Breast epithelium (tissue), 4 donors: ENCODE measurements at regions not wholly inside any gene's neighbourhood (a gene's known extent, or its start where the extent isn't known, plus 50 kb on each side); places are given as distances from the start of the nearest gene placed in this dataset.

Experiments
- DNase-seq, 2 donors: peaks; one replicate each; pipeline ENCODE4 v3.0.0-alpha.2; 2019; ENCODE audit warnings: low spot score in 2 of 2
- H3K27ac ChIP-seq, 2 donors: fragments of 200-600 bp; sonication (generic) in 1 of 2; one replicate each; pipeline ENCODE4 v1.5.1; 2016 to 2019; ENCODE audit warnings: mild to moderate bottlenecking in 1 of 2
- H3K27me3 ChIP-seq, 2 donors: fragments of 200-600 bp; sonication (generic) in 1 of 2; one replicate each; pipeline versions ENCODE4 v1.5.1 to v1.6.0; 2017 to 2019; ENCODE audit warnings: control low read depth in 1 of 2, mild to moderate bottlenecking in 1 of 2
- H3K36me3 ChIP-seq: fragments of 200-600 bp; one replicate; pipeline ENCODE4 v1.5.1; 2019
- H3K4me1 ChIP-seq, 2 donors: fragments of 200-600 bp; sonication (generic); one replicate each; pipeline ENCODE4 v1.5.1; 2016 to 2019; ENCODE audit warnings: control low read depth in 1 of 2
- H3K4me3 ChIP-seq, 3 donors: fragments of 200-600 bp; sonication (generic); 1 replicate in 2 of 3; 2 replicates in 1 of 3; pipeline ENCODE4 v1.5.1; 2016 to 2019; ENCODE audit warnings: mild to moderate bottlenecking in 3 of 3, moderate library complexity in 2 of 3
- H3K9me3 ChIP-seq, 2 donors: fragments of 200-600 bp; sonication (generic) in 1 of 2; one replicate each; pipeline ENCODE4 v1.5.1; 2016 to 2019; ENCODE audit warnings: control low read depth in 1 of 2
- POLR2A ChIP-seq: fragments of 450-650 bp; IDR thresholded peaks from one replicate; pipeline ENCODE4 v1.6.1; 2016; ENCODE audit warnings: antibody characterized with exemption, mild to moderate bottlenecking, moderate library complexity
- POLR2AphosphoS5 ChIP-seq, 3 donors: sonication (generic); formaldehyde crosslinking; IDR thresholded peaks; one replicate each; pipeline ENCODE4 v1.6.1; 2017; ENCODE audit warnings: antibody characterized with exemption in 3 of 3
- intact Hi-C: fragments of 100-400 bp; cut with DNase I; formaldehyde crosslinking; loops from one replicate; pipeline ENCODE4 v1.15.1; 2023; ENCODE audit warnings: low total_unique reads
- TF ChIP-seq, protein P1 (sequence below), 3 donors: fragments of 450-650 bp; IDR thresholded peaks; one replicate each; pipeline ENCODE4 v1.5.1; 2016 to 2017; ENCODE audit warnings: antibody characterized with exemption in 3 of 3, mild to moderate bottlenecking in 3 of 3, moderate library complexity in 3 of 3

DNA sequence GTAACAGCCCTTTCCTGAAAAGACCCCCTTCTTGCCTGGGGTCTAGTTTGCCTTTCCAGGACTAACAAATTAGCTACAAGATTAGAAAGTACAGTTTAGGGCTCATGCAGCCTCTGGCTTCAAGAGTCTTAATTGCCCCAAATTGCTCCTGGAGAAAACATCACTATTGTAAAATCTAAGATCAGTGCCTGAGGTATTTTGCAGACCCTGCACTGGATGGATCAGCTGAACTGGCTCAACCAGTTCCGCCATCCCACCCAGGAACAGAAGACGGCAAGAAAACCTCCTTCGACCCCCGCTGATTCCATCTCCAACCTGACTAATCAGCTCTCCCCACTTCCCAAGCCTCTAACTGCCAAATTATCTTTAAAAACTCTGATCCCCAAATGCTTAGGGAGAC lies 236.5 kb upstream of the KCNG1 start:
- DNase-seq: no peak
- intact Hi-C loops: no loop called here
- H3K36me3 ChIP-seq: no peaks in the 10 kb centered on the region
- H3K9me3 ChIP-seq: no peaks in the 10 kb centered on the region
- peak overlapping the region; percentile 8 to 21 for H3K27ac ChIP-seq
- no peak overlapping the region for H3K4me3 ChIP-seq
- TF ChIP-seq POLR2A: no peak
- H3K27me3 ChIP-seq: peaks cover 0 to 8% of the 10 kb centered on the region in 2 donors
- no peaks in the 10 kb centered on the region for H3K4me1 ChIP-seq

DNA sequence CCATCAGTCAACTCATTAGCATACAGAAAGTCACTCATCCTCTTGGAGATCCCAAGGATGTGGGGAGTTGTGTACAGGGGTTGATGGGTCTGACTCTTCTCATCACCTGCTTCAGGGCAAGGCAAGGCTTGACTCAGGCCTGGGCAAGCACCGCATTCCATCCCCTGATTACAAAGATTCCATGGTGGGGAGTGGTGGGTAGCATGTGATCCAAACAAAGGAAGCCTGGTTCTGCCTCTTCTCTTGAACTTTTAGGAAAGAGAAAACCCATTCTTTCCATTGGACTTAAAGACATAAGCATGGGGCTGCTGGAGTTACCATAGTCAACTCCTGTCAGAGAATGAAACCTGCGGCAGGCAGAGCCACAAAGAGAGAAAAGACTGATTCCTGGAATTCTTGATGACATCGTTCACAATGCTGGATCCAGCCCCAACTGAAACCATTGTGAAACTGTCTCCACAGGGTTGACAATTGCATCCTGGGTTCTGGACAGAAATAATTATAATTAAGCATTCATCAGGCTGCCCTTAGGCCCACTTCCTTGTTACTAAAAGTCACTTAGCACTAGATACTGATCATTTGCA lies 235.8 kb upstream of the KCNG1 start:
- Histone ChIP-seq H3K27ac (peak overlapping the region; percentile 8 to 21), H3K36me3 (no peaks in the 10 kb centered on the region), H3K4me3 (no peak overlapping the region), H3K9me3 (no peaks in the 10 kb centered on the region), H3K27me3 (peaks cover 0 to 16% of the 10 kb centered on the region in 2 donors), H3K4me1 (no peaks in the 10 kb centered on the region)
- peak in 1 of 2 donors; percentile 55 for DNase-seq
- intact Hi-C loops: no loop called here
- TF ChIP-seq, protein P1, sequence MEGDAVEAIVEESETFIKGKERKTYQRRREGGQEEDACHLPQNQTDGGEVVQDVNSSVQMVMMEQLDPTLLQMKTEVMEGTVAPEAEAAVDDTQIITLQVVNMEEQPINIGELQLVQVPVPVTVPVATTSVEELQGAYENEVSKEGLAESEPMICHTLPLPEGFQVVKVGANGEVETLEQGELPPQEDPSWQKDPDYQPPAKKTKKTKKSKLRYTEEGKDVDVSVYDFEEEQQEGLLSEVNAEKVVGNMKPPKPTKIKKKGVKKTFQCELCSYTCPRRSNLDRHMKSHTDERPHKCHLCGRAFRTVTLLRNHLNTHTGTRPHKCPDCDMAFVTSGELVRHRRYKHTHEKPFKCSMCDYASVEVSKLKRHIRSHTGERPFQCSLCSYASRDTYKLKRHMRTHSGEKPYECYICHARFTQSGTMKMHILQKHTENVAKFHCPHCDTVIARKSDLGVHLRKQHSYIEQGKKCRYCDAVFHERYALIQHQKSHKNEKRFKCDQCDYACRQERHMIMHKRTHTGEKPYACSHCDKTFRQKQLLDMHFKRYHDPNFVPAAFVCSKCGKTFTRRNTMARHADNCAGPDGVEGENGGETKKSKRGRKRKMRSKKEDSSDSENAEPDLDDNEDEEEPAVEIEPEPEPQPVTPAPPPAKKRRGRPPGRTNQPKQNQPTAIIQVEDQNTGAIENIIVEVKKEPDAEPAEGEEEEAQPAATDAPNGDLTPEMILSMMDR (IDR thresholded peaks at IDR 0.05): no peak

DNA sequence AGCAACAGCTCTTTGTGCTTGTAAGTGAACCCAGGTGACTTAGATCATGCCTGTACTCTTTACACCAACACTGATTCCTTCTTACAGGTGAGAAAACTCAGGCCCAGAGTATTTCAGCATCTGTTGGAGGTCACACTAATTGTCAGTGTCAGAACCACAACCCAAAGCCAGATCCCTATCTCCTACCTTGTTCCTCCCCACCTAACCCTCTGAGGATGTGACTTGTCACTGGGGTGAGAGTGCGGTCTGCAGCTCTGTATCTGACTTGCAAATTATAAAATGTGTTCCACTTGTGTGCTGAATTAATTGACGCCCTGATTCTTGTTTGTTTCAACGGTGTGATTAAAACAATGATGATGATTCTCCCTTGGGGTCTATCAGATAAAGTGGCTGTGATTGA lies 232.5 kb upstream of the KCNG1 start:
- intact Hi-C loops: no loop called here
- no peak overlapping the region for H3K27ac ChIP-seq
- H3K27me3 ChIP-seq: peaks cover 0 to 16% of the 10 kb centered on the region in 2 donors
- H3K36me3 ChIP-seq: no peaks in the 10 kb centered on the region
- H3K9me3 ChIP-seq: no peaks in the 10 kb centered on the region
- H3K4me1 ChIP-seq: no peaks in the 10 kb centered on the region
- no peak overlapping the region for H3K4me3 ChIP-seq
- DNase-seq: no peak
- no peak for TF ChIP-seq POLR2AphosphoS5 (IDR thresholded peaks at IDR 0.05)
- TF ChIP-seq, protein P1 (IDR thresholded peaks at IDR 0.05): no peak
- TF ChIP-seq POLR2A: no peak

DNA sequence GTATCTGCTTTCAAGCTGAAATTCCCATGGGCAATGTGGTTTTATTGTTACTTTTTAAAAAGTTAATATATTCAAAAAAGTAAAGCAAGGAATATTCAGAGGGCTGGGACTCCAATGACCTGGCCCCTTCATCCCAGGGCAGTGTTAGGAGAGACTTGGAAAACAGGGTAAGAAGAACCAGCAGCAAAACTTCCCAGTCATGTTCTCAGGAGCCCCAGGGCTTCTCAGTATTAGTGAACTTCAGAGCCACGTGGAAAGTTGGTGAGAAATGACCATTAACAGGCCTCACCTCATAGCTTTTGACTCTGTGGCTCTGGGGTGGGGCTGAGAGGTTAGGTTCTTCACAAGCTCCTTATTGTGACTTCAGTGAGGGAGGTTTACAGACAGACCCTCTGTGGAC lies 230.4 kb upstream of the KCNG1 start:
- H3K4me3 ChIP-seq: no peak overlapping the region
- no peak overlapping the region for H3K27ac ChIP-seq
- H3K9me3 ChIP-seq: no peaks in the 10 kb centered on the region
- intact Hi-C loops: no loop called here
- no peak for DNase-seq
- H3K4me1 ChIP-seq: no peaks in the 10 kb centered on the region
- TF ChIP-seq POLR2A (no peak), POLR2AphosphoS5 (IDR thresholded peaks at IDR 0.05) (no peak)
- TF ChIP-seq, protein P1 (IDR thresholded peaks at IDR 0.05): no peak
- H3K27me3 ChIP-seq: peaks cover 0 to 16% of the 10 kb centered on the region in 2 donors
- no peaks in the 10 kb centered on the region for H3K36me3 ChIP-seq

DNA sequence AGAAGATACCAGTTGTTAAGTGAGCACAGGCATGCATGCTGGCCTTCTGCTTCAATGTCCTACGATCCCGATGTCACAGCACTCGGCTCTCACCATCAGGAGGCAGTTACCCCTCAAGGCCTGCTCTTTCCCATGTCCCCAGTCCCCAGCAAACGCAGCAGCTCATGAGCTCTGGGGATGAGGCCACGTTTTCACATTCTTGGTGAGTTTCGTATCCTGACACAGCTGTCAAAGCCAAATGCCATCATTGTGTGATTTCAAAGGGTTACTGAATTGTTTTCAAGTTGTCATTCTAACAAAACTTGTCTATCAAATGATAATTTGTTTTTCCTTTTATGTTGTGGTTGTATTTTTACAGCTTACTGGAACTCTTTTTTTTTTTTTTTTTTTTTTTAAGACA lies 226.9 kb upstream of the KCNG1 start:
- Histone ChIP-seq H3K9me3 (no peaks in the 10 kb centered on the region), H3K4me3 (no peak overlapping the region), H3K36me3 (no peaks in the 10 kb centered on the region), H3K27me3 (peaks cover 0 to 10% of the 10 kb centered on the region in 2 donors), H3K4me1 (no peaks in the 10 kb centered on the region), H3K27ac (no peak overlapping the region)
- DNase-seq: no peak
- TF ChIP-seq, protein P1 (IDR thresholded peaks at IDR 0.05): no peak
- TF ChIP-seq POLR2AphosphoS5 (IDR thresholded peaks at IDR 0.05): no peak
- no peak for TF ChIP-seq POLR2A
- intact Hi-C loops: no loop called here

DNA sequence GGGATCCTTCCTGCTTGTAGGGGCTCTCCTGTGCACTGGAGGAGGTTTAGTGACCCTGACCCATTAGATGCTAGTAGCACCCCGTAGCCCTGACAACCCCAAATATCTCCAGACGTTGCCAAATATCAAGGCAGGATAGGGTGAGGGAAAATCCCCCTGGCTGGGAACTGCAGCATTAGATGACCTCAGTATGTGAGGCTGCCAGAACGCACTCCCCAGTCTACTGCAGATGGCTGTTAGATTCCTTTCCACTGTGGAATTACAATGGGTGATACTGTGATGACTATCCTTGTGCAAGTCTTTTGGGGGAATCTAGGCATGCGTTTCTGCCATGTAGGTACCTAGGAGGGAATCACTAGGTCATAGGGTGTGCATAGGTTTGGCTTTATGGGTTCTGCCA lies 226.3 kb upstream of the KCNG1 start:
- intact Hi-C loops: no loop called here
- Histone ChIP-seq H3K36me3 (no peaks in the 10 kb centered on the region), H3K4me1 (no peaks in the 10 kb centered on the region), H3K27ac (no peak overlapping the region), H3K9me3 (no peaks in the 10 kb centered on the region), H3K4me3 (no peak overlapping the region), H3K27me3 (peaks cover 0 to 5% of the 10 kb centered on the region in 2 donors)
- DNase-seq: no peak
- no peak for TF ChIP-seq POLR2A
- TF ChIP-seq POLR2AphosphoS5 (IDR thresholded peaks at IDR 0.05): no peak
- TF ChIP-seq, protein P1 (IDR thresholded peaks at IDR 0.05): no peak
